ENCODE measurements at regions not wholly inside any gene's neighbourhood (a gene's known extent, or its start where the extent isn't known, plus 50 kb on each side); places are given as distances from the start of the nearest gene placed in this dataset.
"Not testable (repeated sequence)": the region's sequence is repeated elsewhere in the genome, so short reads cannot be mapped to it uniquely, and the experiment has no call there.

DNA sequence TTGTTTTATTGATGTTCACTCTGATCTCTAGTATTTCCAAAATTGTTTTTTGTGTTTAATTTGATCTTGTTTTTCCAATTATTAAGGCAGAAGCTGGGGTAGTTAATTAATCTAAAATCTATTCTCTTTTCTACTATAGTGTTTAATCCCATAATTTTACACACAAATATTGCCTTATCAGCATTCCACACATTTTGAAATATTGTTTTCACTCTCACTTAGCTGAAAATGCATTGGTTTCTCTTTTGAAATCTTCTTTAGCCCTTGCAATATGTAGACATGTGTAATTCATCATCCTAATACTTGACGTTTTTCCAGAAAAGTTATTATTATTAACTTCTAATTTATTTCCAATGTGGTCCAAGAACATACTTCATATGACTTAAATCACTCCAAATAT, 132.6 kb downstream of the POTEB2 start:
- H3K36me3 Mint-ChIP-seq (ENCODE audit: insufficient read depth, unreplicated experiment); CTCF ChIA-PET: not testable (repeated sequence)

More for the DNA sequence above, 132.6 kb downstream of the POTEB2 start:
- H3K27me3 Mint-ChIP-seq (ENCODE audit: insufficient read depth, unreplicated experiment); DNase-seq; H3K4me3 ChIP-seq (ENCODE audit: low read depth, low read length); H3K36me3 ChIP-seq (ENCODE audit: control insufficient read depth, insufficient read depth, low read length); POLR2A ChIA-PET; H3K27me3 ChIP-seq (replicated peaks; ENCODE audit: control insufficient read depth, insufficient read depth, low read length); H3K4me3 Mint-ChIP-seq (ENCODE audit: unreplicated experiment); H3K27ac Mint-ChIP-seq (ENCODE audit: unreplicated experiment); H3K9me3 ChIP-seq; BruUV-seq (replicated peaks); H3K4me1 Mint-ChIP-seq (ENCODE audit: low read depth, unreplicated experiment); intact Hi-C loops (cut with micrococcal nuclease; ENCODE audit: unreplicated experiment); H3K4me1 ChIP-seq; H3K9me3 Mint-ChIP-seq (ENCODE audit: unreplicated experiment): not testable (repeated sequence)
